NAMALWA (cell line): ENCODE measurements at regions not wholly inside any gene's neighbourhood (a gene's known extent, or its start where the extent isn't known, plus 50 kb on each side); places are given as distances from the start of the nearest gene placed in this dataset.

ENCODE experiments used
- DNase-seq: peaks from one replicate; pipeline ENCODE4 v3.0.0-alpha.2; 2015; ENCODE audit warnings: low spot score

GRCh38 chr9:115615821-115616665 is 498.1 kb upstream of the TNC start:
- DNase-seq, result no peak

DNA sequence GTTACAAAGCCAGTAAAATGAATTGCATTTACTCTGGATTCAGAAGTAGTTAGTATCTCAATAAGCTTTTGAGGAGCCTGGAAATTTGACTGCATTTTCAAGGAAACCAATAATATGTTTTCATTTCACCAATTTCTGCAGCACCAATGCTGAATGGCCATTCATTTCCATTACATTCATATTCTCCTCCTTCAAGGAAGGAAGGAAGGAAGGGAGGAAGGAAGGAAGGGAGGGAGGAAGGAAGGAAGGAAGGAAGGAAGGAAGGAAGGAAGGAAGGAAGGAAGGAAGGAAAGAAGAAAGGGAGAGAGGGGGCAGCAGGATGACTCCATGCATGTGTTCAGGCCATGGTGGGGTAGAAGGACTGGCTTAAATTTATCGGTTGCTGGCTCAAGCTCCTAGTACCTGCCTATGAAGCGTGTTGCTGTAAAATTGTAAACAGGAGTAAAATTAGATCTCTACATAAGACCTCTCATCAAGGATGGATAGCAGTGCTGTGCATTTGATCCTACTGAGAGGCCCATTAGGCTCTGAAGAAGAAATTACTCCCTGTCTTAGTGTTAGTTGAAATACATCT is 498.8 kb upstream of the TNC start:
- no peak for DNase-seq

- DNase-seq, result no peak
Measured at GRCh38 chr9:115625251-115625650, 507.3 kb upstream of the TNC start.

- no peak for DNase-seq
Measured at GRCh38 chr9:115625954-115626353, 508.0 kb upstream of the TNC start.

DNA sequence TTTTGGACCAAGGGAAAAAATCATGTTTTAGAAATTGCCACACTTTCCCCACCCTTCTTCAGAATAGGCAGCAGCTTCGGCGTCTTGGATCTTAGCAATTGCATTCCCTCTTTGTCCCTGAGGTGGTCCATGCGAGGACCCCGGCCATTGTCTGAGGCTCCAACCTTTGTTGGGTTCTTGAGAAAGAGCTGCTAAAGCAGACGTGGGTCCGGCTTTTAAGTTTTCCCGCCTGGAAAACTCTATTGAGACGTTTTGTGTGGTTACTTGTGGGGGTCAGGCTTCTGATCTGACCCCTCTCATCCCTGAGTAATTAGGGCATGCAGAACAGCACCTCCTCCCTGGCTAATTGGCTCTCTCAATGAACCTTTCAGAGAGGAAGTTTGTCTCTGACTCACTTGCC is 509.6 kb upstream of the TNC start:
- DNase-seq, result no peak

- DNase-seq, result no peak
Measured at GRCh38 chr9:115628426-115628825, 510.5 kb upstream of the TNC start.

GRCh38 chr9:115629879-115630840 is 512.2 kb upstream of the TNC start:
- DNase-seq, result no peak

- no peak for DNase-seq
Measured at GRCh38 chr9:115632391-115632790, 514.4 kb upstream of the TNC start.

DNA sequence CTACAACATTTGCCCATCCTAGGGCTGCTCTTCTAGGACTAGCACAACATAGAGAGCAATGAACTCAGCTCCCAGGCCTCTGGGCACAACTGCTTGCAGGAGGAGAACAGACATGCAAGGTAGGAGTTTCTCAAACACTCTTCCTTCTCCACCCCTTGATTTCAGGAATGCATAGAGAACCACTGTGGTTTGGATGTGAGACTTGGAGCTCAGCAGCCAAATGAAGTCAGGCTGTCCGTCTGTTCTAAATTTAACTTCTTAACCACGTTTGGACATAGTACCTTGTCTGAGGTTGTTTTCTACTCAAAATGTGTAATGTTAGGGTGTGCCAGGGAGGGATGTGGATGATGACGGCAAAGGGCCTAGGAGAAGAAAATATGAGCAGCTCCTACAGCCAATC is 515.1 kb upstream of the TNC start:
- DNase-seq, result no peak

DNA sequence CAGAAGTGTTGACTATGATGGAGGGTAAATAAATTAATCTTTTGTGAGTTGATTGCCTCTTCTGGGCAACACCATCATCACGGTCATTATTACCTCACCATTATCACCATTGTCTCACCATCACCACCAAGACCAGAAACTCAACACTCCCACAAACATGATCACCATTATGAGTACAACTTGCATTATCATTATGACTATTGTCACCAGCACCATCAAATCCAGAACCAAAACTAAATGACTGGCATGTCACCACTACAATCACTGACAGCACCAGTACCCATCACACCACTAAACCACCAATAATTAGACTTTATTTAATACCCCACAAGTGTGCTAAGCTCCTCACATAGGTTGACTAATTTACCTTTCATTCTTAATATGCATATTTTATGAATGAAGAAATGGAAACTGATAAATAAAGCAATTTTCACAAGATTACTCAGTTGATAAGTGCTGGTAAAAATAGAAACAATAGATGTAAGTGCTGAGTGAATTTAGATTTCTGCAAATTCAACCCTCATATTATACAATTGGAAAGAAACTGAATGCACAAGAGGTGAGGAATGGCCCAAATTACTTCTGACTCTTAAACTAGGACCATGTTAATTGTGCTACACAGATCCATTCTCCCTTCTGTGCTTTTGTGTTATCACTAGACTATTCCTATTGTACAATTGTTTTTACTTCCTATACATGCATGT is 517.8 kb upstream of the PAPPA start:
- DNase-seq, result no peak

GRCh38 chr9:115636596-115636995 is 517.0 kb upstream of the PAPPA start:
- DNase-seq, result no peak

DNA sequence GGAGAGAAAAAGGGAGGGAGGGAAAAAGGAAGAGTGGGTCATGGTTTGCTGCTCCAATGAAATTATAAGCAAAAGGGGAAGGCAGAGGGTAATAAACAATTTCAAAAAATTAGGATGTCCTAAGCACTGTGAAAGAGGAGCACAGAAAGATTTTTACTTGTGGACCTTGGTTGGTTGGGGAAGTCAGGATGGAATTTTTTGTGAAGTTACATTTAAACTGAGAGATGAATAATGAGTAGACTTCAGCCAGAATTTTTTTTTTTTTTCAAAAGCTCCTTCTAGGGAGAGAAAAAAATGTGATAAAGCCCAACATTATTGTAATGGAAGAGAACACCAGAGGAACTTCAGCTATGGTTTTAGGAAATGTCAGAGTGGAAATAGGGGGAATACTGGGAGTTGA is 515.9 kb upstream of the PAPPA start:
- DNase-seq, result no peak

GRCh38 chr9:115640887-115641286 is 512.7 kb upstream of the PAPPA start:
- no peak for DNase-seq

- DNase-seq, result no peak
Measured at GRCh38 chr9:115642285-115642684, 511.3 kb upstream of the PAPPA start.

GRCh38 chr9:115643948-115644727 is 509.5 kb upstream of the PAPPA start:
- no peak for DNase-seq

DNA sequence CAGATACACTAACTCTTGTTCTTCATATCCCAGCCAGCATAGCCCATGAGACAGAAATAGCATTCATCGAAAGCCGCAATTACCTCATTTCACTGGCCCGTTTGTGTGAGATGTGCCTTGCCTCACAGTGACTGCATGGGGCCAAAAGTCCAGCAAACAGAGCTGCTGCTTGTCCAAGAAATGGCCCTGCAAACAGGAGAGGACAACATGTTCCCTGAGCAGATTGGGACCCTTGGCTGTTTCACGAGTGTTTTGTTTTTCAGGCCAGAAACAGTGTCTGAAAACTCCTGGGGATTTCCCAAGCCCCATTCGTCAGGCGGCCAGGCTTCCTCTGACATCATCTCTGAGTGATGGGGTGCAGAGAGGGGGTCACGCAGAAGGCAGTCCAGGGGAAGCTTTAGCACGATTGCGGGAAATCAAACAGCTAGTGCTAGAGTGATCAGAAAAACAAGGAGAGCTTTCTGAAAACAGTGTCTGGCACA is 503.6 kb upstream of the PAPPA start:
- no peak for DNase-seq

DNA sequence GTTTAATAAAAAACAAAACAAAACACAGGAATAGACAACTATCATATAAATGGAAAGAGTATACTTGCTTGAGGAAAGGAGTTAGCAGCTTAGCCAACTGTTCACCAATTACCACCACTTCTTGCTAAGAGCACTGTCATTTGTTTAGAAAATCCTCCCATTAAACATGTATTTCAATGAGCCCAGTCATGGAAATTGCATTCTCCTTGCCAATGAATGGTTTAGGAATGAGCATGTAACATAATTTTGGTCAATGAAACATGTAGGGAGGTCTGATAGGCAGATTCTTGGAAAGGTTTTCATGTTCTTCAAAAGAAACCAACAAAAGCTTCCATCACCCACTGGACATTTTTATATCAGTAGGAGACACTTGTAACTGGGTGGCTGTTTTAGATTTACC is 502.8 kb upstream of the PAPPA start:
- DNase-seq, result no peak

DNA sequence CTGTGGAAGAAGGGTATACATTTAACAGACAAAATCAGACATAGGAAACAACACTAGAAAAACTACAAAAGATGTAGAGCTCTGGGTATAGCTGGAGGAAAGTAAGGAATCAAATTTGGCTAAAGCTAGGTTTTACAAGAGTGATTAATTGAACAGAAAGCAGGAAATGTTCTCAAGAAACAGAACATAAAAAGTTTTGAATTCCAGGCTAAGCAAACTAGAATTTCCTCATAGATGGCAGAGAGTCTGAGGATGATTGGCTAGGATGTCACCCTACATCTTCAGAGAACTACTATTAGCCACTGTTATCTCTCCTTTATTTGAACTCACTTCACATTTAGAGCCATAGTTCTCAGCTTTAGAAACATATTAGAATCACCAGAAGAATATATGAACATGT is 502.1 kb upstream of the PAPPA start:
- no peak for DNase-seq

- DNase-seq, result no peak
Measured at GRCh38 chr9:115653171-115653606, 500.4 kb upstream of the PAPPA start.

GRCh38 chr9:115657695-115658094 is 495.9 kb upstream of the PAPPA start:
- no peak for DNase-seq

- no peak for DNase-seq
Measured at GRCh38 chr9:115665519-115665918, 488.1 kb upstream of the PAPPA start.
